K562 (cell line): ENCODE measurements at regions not wholly inside any gene's neighbourhood (a gene's known extent, or its start where the extent isn't known, plus 50 kb on each side); places are given as distances from the start of the nearest gene placed in this dataset.

Experiments
- ATAC-seq: fragments of 200-7000 bp; cut with Tn5 transposase; 3 replicates; pipeline ENCODE4 v1.9.1; 2020; ENCODE audit warnings: moderate library complexity
- BruUV-seq: library from RNA; stranded (reverse); fragments of 400-500 nt; replicated peaks from 2 replicates; lab custom pipeline; 2021; lab: Mats Ljungman, UMichigan
- CTCF ChIA-PET: fragments of 300-600 bp; formaldehyde crosslinking; extraction: SDS; loops from one replicate; lab custom pipeline; 2021; ENCODE audit warnings: low intra/inter-chr PET ratio; lab: Yijun Ruan, JAX
- POLR2A ChIA-PET: fragments of 300-600, 350-650 bp; sonication (Branson Sonifier 250); formaldehyde crosslinking; extraction: SDS; loops from one replicate; lab custom pipeline; 2021; ENCODE audit warnings: antibody characterized with exemption, inconsistent platforms; lab: Yijun Ruan, JAX
- DNase-seq, 4 experiments: peaks; one replicate each; pipeline versions ENCODE4 v3.0.0 to v3.0.0-alpha.2; 2011 to 2018; ENCODE audit warnings: low spot score in 3 of 4, mixed read lengths in 3 of 4; ENCODE audit errors: extremely low read depth in 1 of 4
- FAIRE-seq: peaks from 2 replicates; lab custom pipeline; 2011; peaks lifted over from hg19 to GRCh38; lab: Jason Lieb, UNC
- H2AFZ ChIP-seq: 2 replicates; pipeline ENCODE4 v1.6.0; 2011; ENCODE audit warnings: low read depth, low read length, control low read depth, inconsistent platforms
- H3K27ac ChIP-seq: fragments of 200-600 bp; 3 replicates; pipeline ENCODE4 v1.8.0; 2011; ENCODE audit warnings: low read depth, mild to moderate bottlenecking, control low read depth, inconsistent platforms, low read length, moderate library complexity, mixed read lengths; ENCODE audit errors: extremely low read depth
- H3K27me3 ChIP-seq, 2 experiments: fragments of 300-600 bp in 1 of 2; 2 replicates in 1 of 2; 3 replicates in 1 of 2; pipeline versions ENCODE4 v1.6.0 to v1.8.0; 2011; ENCODE audit warnings: inconsistent platforms in 2 of 2, low read length in 2 of 2, mild to moderate bottlenecking in 1 of 2, mixed read lengths in 1 of 2, moderate library complexity in 1 of 2; ENCODE audit not compliant: control insufficient read depth in 2 of 2, insufficient read depth in 2 of 2
- H3K36me3 ChIP-seq: fragments of 300-600 bp; 3 replicates; pipeline ENCODE4 v1.8.0; 2011; ENCODE audit warnings: mild to moderate bottlenecking, low read length, inconsistent platforms; ENCODE audit not compliant: control insufficient read depth, insufficient read depth
- H3K4me1 ChIP-seq, 2 experiments: fragments of 200-600 bp in 1 of 2; replicated peaks in 1 of 2; 2 replicates in 1 of 2; 3 replicates in 1 of 2; pipeline versions ENCODE4 v1.5.1 to v1.8.0; 2011; ENCODE audit warnings: inconsistent platforms in 2 of 2, low read length in 2 of 2, mild to moderate bottlenecking in 1 of 2, mixed read lengths in 1 of 2, moderate library complexity in 1 of 2; ENCODE audit not compliant: control insufficient read depth in 2 of 2, insufficient read depth in 2 of 2
- H3K4me2 ChIP-seq: 2 replicates; pipeline ENCODE4 v1.6.1; 2011; ENCODE audit warnings: low read length, control low read depth, inconsistent platforms, mixed read lengths; ENCODE audit not compliant: insufficient read depth
- H3K4me3 ChIP-seq: fragments of 200-600 bp; sonication (generic), shearing (Covaris generic); 2 replicates; pipeline ENCODE4 v1.5.1; 2016; ENCODE audit warnings: control low read depth, inconsistent platforms
- H3K79me2 ChIP-seq: fragments of 200-600 bp; 3 replicates; pipeline ENCODE4 v1.8.0; 2011; ENCODE audit warnings: low read length, inconsistent platforms; ENCODE audit not compliant: control insufficient read depth, insufficient read depth
- H3K9ac ChIP-seq, 2 experiments: 2 replicates each; pipeline versions ENCODE4 v1.6.0 to v1.6.1; 2011; ENCODE audit warnings: low read depth in 2 of 2, low read length in 2 of 2, control low read depth in 1 of 2, inconsistent platforms in 1 of 2, mild to moderate bottlenecking in 1 of 2, mixed read lengths in 1 of 2; ENCODE audit not compliant: insufficient read depth in 1 of 2
- H3K9me1 ChIP-seq: one replicate; pipeline ENCODE4 v1.6.0; 2011; ENCODE audit warnings: inconsistent platforms, mild to moderate bottlenecking, low read length, moderate library complexity; ENCODE audit not compliant: control insufficient read depth, insufficient read depth
- H3K9me3 ChIP-seq: replicated peaks from 2 replicates; pipeline ENCODE4 v1.5.1; 2011; ENCODE audit warnings: low read depth, low read length, inconsistent platforms; ENCODE audit not compliant: control insufficient read depth, insufficient read depth
- H4K20me1 ChIP-seq: replicated peaks from 2 replicates; pipeline ENCODE4 v1.6.1; 2011; ENCODE audit warnings: low read length, inconsistent platforms, mixed read lengths; ENCODE audit not compliant: control insufficient read depth, insufficient read depth
- CREBBP ChIP-seq: IDR thresholded peaks from one replicate; pipeline ENCODE4 v1.6.1; 2012; ENCODE audit warnings: low read depth, mild to moderate bottlenecking, control low read depth, inconsistent platforms, low read length
- IFI16 ChIP-seq: fragments of 250-450 bp; sonication (Bioruptor Pico); IDR thresholded peaks from 2 replicates; pipeline ENCODE4 v2.1.2; 2022; ENCODE audit warnings: mild to moderate bottlenecking, inconsistent platforms
- MLX ChIP-seq, 2 experiments: fragments of 450-650 bp in 1 of 2; sonication (generic) in 1 of 2; formaldehyde crosslinking; conservative IDR thresholded peaks; 2 replicates each; pipeline versions ENCODE4 v1.4.0 to v1.8.1; 2020 to 2022; ENCODE audit warnings: mild to moderate bottlenecking in 1 of 2, missing genetic modification reagents in 1 of 2
- NFE2 ChIP-seq: IDR thresholded peaks from 2 replicates; pipeline ENCODE4 v1.6.1; 2014; ENCODE audit warnings: antibody characterized with exemption, low read depth
- TRIM28 ChIP-seq: fragments of 450-650 bp; IDR thresholded peaks from 2 replicates; pipeline ENCODE4 v1.6.1; 2017
- ZBTB1 ChIP-seq: sonication (generic); formaldehyde crosslinking; IDR thresholded peaks from 2 replicates; pipeline ENCODE4 v1.8.1; 2023; ENCODE audit warnings: missing genetic modification reagents, low read depth, mild to moderate bottlenecking, borderline replicate concordance
- ZBTB5 ChIP-seq: fragments of 450-650 bp; IDR thresholded peaks from 2 replicates; pipeline ENCODE4 v1.6.1; 2017; ENCODE audit warnings: antibody characterized with exemption
- ZNF23 ChIP-seq: fragments of 250-450 bp; sonication (Bioruptor Pico); IDR thresholded peaks from 2 replicates; pipeline ENCODE4 v1.4.0; 2020; ENCODE audit warnings: mild to moderate bottlenecking
- ZNF354B ChIP-seq: fragments of 250-450 bp; sonication (Bioruptor Pico); IDR thresholded peaks from 2 replicates; pipeline ENCODE4 v1.4.0; 2020
- ZSCAN29 ChIP-seq: fragments of 450-650 bp; IDR thresholded peaks from 2 replicates; pipeline ENCODE4 v1.6.1; 2017
- WGBS: fragments of 100-300 bp; shearing (Covaris generic); methylation state at CpG from one replicate; pipeline ENCODE4 v1.1.6; 2016; ENCODE audit warnings: low coverage, mixed read lengths; ENCODE audit not compliant: insufficient coverage; ENCODE audit errors: missing lambda C conversion rate; 5-methylcytosine and 5-hydroxymethylcytosine counted together
- in situ Hi-C: fragments of 300-500 bp; cut with MboI; formaldehyde crosslinking; loops from 4 replicates; pipeline ENCODE4 v1.15.0; 2018; ENCODE audit warnings: inconsistent platforms, mixed read lengths
- intact Hi-C: fragments of 100-400 bp; cut with micrococcal nuclease; formaldehyde crosslinking; loops from 2 replicates; pipeline ENCODE4 v1.14.2; 2022
- TF ChIP-seq, protein P1 (sequence below): fragments of 200-800 bp; sonication (Bioruptor generic); IDR thresholded peaks from 2 replicates; pipeline ENCODE4 v1.6.1; 2016; ENCODE audit warnings: missing genetic modification characterization, missing compliant biosample characterization
- TF ChIP-seq, protein P2 (sequence below): fragments of 250-450 bp; sonication (Bioruptor Pico); IDR thresholded peaks from 2 replicates; pipeline ENCODE4 v1.5.0; 2020; ENCODE audit warnings: mild to moderate bottlenecking

DNA sequence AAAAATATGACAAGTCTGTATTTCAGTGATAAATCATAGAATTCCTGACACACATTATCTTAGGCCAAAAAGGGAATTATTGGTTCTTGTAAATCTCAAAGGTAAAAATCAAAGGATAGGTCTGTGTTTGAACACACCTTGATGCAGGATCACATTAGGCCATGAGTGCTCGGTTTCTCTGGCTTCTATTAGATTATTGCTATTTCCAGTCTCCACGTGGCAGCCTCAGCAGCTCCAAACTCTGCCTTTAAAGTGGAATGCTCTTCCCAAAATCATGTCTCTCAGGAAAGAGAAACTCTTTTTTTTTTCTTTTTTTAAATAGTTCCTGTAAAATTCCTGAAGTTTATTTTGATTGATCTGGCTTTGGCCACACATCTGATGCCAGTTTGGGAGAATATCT lies 105.6 kb upstream of the FRMD6 start:
- no peak for FAIRE-seq
- H3K27me3 ChIP-seq, result no peaks in the 10 kb centered on the region
- in situ Hi-C loops (no loop called here), intact Hi-C loops (no loop called here)
- no peak for ATAC-seq
- H3K36me3 ChIP-seq, result no peaks in the 10 kb centered on the region
- H3K27ac ChIP-seq, result no peak overlapping the region
- BruUV-seq, result no TSS peak
- H2AFZ ChIP-seq, result no peak overlapping the region
- CTCF ChIA-PET, result no interaction called here
- no peaks in the 10 kb centered on the region for H3K4me1 ChIP-seq
- no peak overlapping the region for H3K4me3 ChIP-seq
- H3K79me2 ChIP-seq, result no peaks in the 10 kb centered on the region
- DNase-seq, result no peak
- no peaks in the 10 kb centered on the region for H4K20me1 ChIP-seq
- H3K9ac ChIP-seq, result no peak overlapping the region
- no peak overlapping the region for H3K4me2 ChIP-seq
- no peaks in the 10 kb centered on the region for H3K9me1 ChIP-seq
- WGBS, result 4% methylated on average over 2 of the region's 2 CpGs
- POLR2A ChIA-PET, result no interaction called here
- no peaks in the 10 kb centered on the region for H3K9me3 ChIP-seq
- TF ChIP-seq TRIM28, result no peak
- TF ChIP-seq ZNF23 (CRISPR knock-in tag), result no peak
- no peak for TF ChIP-seq CREBBP
- no peak for TF ChIP-seq ZNF354B (CRISPR knock-in tag)
- no peak for TF ChIP-seq MLX (CRISPR knock-in tag; conservative IDR thresholded peaks at IDR 0.05)
- TF ChIP-seq IFI16, result no peak
- no peak for TF ChIP-seq ZSCAN29
- TF ChIP-seq ZBTB5, result no peak
- no peak for TF ChIP-seq NFE2
- TF ChIP-seq, protein P1, sequence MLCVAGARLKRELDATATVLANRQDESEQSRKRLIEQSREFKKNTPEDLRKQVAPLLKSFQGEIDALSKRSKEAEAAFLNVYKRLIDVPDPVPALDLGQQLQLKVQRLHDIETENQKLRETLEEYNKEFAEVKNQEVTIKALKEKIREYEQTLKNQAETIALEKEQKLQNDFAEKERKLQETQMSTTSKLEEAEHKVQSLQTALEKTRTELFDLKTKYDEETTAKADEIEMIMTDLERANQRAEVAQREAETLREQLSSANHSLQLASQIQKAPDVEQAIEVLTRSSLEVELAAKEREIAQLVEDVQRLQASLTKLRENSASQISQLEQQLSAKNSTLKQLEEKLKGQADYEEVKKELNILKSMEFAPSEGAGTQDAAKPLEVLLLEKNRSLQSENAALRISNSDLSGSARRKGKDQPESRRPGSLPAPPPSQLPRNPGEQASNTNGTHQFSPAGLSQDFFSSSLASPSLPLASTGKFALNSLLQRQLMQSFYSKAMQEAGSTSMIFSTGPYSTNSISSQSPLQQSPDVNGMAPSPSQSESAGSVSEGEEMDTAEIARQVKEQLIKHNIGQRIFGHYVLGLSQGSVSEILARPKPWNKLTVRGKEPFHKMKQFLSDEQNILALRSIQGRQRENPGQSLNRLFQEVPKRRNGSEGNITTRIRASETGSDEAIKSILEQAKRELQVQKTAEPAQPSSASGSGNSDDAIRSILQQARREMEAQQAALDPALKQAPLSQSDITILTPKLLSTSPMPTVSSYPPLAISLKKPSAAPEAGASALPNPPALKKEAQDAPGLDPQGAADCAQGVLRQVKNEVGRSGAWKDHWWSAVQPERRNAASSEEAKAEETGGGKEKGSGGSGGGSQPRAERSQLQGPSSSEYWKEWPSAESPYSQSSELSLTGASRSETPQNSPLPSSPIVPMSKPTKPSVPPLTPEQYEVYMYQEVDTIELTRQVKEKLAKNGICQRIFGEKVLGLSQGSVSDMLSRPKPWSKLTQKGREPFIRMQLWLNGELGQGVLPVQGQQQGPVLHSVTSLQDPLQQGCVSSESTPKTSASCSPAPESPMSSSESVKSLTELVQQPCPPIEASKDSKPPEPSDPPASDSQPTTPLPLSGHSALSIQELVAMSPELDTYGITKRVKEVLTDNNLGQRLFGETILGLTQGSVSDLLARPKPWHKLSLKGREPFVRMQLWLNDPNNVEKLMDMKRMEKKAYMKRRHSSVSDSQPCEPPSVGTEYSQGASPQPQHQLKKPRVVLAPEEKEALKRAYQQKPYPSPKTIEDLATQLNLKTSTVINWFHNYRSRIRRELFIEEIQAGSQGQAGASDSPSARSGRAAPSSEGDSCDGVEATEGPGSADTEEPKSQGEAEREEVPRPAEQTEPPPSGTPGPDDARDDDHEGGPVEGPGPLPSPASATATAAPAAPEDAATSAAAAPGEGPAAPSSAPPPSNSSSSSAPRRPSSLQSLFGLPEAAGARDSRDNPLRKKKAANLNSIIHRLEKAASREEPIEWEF, result no peak
- TF ChIP-seq, protein P2, sequence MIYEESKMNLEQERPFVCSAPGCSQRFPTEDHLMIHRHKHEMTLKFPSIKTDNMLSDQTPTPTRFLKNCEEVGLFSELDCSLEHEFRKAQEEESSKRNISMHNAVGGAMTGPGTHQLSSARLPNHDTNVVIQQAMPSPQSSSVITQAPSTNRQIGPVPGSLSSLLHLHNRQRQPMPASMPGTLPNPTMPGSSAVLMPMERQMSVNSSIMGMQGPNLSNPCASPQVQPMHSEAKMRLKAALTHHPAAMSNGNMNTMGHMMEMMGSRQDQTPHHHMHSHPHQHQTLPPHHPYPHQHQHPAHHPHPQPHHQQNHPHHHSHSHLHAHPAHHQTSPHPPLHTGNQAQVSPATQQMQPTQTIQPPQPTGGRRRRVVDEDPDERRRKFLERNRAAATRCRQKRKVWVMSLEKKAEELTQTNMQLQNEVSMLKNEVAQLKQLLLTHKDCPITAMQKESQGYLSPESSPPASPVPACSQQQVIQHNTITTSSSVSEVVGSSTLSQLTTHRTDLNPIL (CRISPR knock-in tag), result no peak
- TF ChIP-seq ZBTB1, result no peak
